ENCODE measurements at regions not wholly inside any gene's neighbourhood (a gene's known extent, or its start where the extent isn't known, plus 50 kb on each side); places are given as distances from the start of the nearest gene placed in this dataset.

- POLR2A ChIA-PET: no interaction called here
- in situ Hi-C loops (cut with HindIII; ENCODE audit: low pct_unique_long_range_greater_than_20kb, low sequenced_read_pairs): no loop called here
- Histone ChIP-seq H3K9me3 (ENCODE audit: control insufficient read depth, insufficient read depth, low read depth, low read length) (no peaks in the 10 kb centered on the region), H3K27me3 (ENCODE audit: control insufficient read depth, insufficient read depth, low read length) (no peaks in the 10 kb centered on the region), H3K36me3 (ENCODE audit: control insufficient read depth, insufficient read depth, low read length) (no peaks in the 10 kb centered on the region), H3K4me1 (ENCODE audit: control insufficient read depth, insufficient read depth, low read length) (no peaks in the 10 kb centered on the region), H3K4me3 (ENCODE audit: low read depth in 2 of 2, low read length in 2 of 2) (no peak overlapping the region), H3K27ac (ENCODE audit: low read length) (no peak overlapping the region)
- TF ChIP-seq SIN3A (IDR thresholded peaks at IDR 0.05; ENCODE audit: borderline replicate concordance, insufficient read depth, low read depth, low read length) (no peak), CTCF (IDR thresholded peaks at IDR 0.05) (no peak), POLR2AphosphoS5 (IDR thresholded peaks at IDR 0.05; ENCODE audit: low read depth, low read length) (no peak), TCF7L2 (IDR thresholded peaks at IDR 0.05; ENCODE audit: low read depth, low read length) (no peak), REST (IDR thresholded peaks at IDR 0.05; ENCODE audit: insufficient read depth in 1 of 2, low read depth in 2 of 2, low read length in 1 of 2) (no peak)
- no peak for DNase-seq (ENCODE audit: low read depth, low spot score)
- CTCF ChIA-PET: no interaction called here
- no TSS peak for BruUV-seq (replicated peaks)
- ATAC-seq: no peak
- intact Hi-C loops (cut with micrococcal nuclease; ENCODE audit: unreplicated experiment): no loop called here
These were observed 798.8 kb downstream of the CDH9 start for GRCh38 chr5:26239588-26239987.

- BruUV-seq (replicated peaks): no TSS peak
- no peak for TF ChIP-seq TCF7L2 (IDR thresholded peaks at IDR 0.05; ENCODE audit: low read depth, low read length)
- TF ChIP-seq CTCF (IDR thresholded peaks at IDR 0.05): no peak
- TF ChIP-seq POLR2AphosphoS5 (IDR thresholded peaks at IDR 0.05; ENCODE audit: low read depth, low read length): no peak
- no peak for TF ChIP-seq SIN3A (IDR thresholded peaks at IDR 0.05; ENCODE audit: borderline replicate concordance, insufficient read depth, low read depth, low read length)
- TF ChIP-seq REST (IDR thresholded peaks at IDR 0.05; ENCODE audit: insufficient read depth in 1 of 2, low read depth in 2 of 2, low read length in 1 of 2): no peak
- CTCF ChIA-PET: no interaction called here
- H3K27me3 ChIP-seq (ENCODE audit: control insufficient read depth, insufficient read depth, low read length): no peaks in the 10 kb centered on the region
- H3K4me3 ChIP-seq (ENCODE audit: low read depth in 2 of 2, low read length in 2 of 2): no peak overlapping the region
- no peak for ATAC-seq
- POLR2A ChIA-PET: no interaction called here
- intact Hi-C loops (cut with micrococcal nuclease; ENCODE audit: unreplicated experiment) (no loop called here), in situ Hi-C loops (cut with HindIII; ENCODE audit: low pct_unique_long_range_greater_than_20kb, low sequenced_read_pairs) (no loop called here)
- no peak for DNase-seq (ENCODE audit: low read depth, low spot score)
- no peak overlapping the region for H3K27ac ChIP-seq (ENCODE audit: low read length)
- no peaks in the 10 kb centered on the region for H3K9me3 ChIP-seq (ENCODE audit: control insufficient read depth, insufficient read depth, low read depth, low read length)
- H3K4me1 ChIP-seq (ENCODE audit: control insufficient read depth, insufficient read depth, low read length): no peaks in the 10 kb centered on the region
- no peaks in the 10 kb centered on the region for H3K36me3 ChIP-seq (ENCODE audit: control insufficient read depth, insufficient read depth, low read length)
These were observed 800.9 kb downstream of the CDH9 start for GRCh38 chr5:26237489-26237888.
